ENCODE measurements at regions not wholly inside any gene's neighbourhood (a gene's known extent, or its start where the extent isn't known, plus 50 kb on each side); places are given as distances from the start of the nearest gene placed in this dataset.

DNA sequence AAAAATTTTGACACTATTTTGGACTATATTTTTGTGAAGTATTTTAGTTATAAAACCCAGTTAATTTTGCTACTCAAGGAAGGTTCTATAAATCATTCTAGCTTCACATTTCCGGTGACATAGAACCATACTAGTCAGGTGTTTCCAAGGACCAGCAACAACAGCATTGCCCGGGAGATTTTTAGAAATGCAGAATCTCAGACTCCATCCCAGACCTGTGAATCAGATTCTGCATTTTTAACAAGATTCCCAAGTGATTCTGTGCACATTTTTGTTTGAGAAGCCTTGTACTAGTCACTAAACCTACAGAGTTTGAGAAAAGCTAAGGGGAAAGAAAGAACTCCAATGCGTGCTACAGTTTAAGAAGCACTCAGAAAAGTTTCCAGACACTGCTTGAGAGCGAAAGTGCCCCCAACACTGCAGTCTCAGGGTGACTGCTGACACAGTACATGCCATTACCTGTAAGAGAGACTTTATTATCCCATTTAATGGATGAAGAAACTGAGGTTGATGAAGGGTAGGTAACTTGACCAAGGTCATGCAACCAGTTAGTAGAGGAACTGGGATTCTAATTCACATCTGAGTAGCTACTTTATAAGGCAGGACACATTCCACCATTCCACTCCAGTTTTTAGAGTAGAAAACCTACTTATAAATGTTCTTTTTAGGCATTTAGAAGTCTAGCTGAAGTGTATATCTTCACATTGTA is 49.7 kb upstream of the USP3 start:
- no peak for DNase-seq (ENCODE audit: low read depth)

All from HT1080 (cell line).